Liver (tissue), 8 donors: ENCODE measurements at regions not wholly inside any gene's neighbourhood (a gene's known extent, or its start where the extent isn't known, plus 50 kb on each side); places are given as distances from the start of the nearest gene placed in this dataset.

Experiments used
- DNase-seq: peaks from one replicate; pipeline ENCODE4 v3.0.0-alpha.2; 2017; ENCODE audit warnings: low spot score
- H3K27ac ChIP-seq, 2 donors: one replicate each; pipeline ENCODE4 v1.7.0; 2013; ENCODE audit warnings: inconsistent platforms in 2 of 2, low read length in 2 of 2, control low read depth in 1 of 2, low read depth in 1 of 2, mild to moderate bottlenecking in 1 of 2
- H3K27me3 ChIP-seq, 4 donors: one replicate each; pipeline versions ENCODE4 v1.6.1 to v1.7.0; 2013; ENCODE audit warnings: low read length in 3 of 4, inconsistent platforms in 1 of 4, mild to moderate bottlenecking in 1 of 4, moderate library complexity in 1 of 4; ENCODE audit not compliant: control insufficient read depth in 4 of 4, insufficient read depth in 4 of 4
- H3K36me3 ChIP-seq, 4 donors: one replicate each; pipeline versions ENCODE4 v1.6.1 to v1.7.0; 2013; ENCODE audit warnings: low read length in 3 of 4, mild to moderate bottlenecking in 3 of 4, low read depth in 1 of 4, moderate library complexity in 1 of 4; ENCODE audit not compliant: control insufficient read depth in 4 of 4, insufficient read depth in 3 of 4
- H3K4me1 ChIP-seq, 4 donors: one replicate each; pipeline versions ENCODE4 v1.6.1 to v1.7.0; 2013; ENCODE audit warnings: low read length in 3 of 4, mild to moderate bottlenecking in 3 of 4, moderate library complexity in 1 of 4; ENCODE audit not compliant: control insufficient read depth in 4 of 4, insufficient read depth in 4 of 4
- H3K4me3 ChIP-seq, 3 donors: one replicate each; pipeline versions ENCODE4 v1.6.1 to v1.7.0; 2013; ENCODE audit warnings: low read length in 3 of 3, control low read depth in 1 of 3, low read depth in 1 of 3, mild to moderate bottlenecking in 1 of 3
- H3K9ac ChIP-seq, 2 donors: one replicate each; pipeline ENCODE4 v1.7.0; 2013; ENCODE audit warnings: low read length in 2 of 2, mild to moderate bottlenecking in 2 of 2, moderate library complexity in 2 of 2, control low read depth in 1 of 2, low read depth in 1 of 2
- H3K9me3 ChIP-seq, 4 donors: one replicate each; pipeline versions ENCODE4 v1.6.1 to v1.7.0; 2013; ENCODE audit warnings: low read length in 3 of 4; ENCODE audit not compliant: control insufficient read depth in 4 of 4
- CTCF ChIP-seq: fragments of 150-350 bp; IDR thresholded peaks from 2 replicates; pipeline ENCODE4 v1.5.1; 2017; ENCODE audit warnings: improper control_type of control experiment, low read depth, low read length; ENCODE audit not compliant: missing input control
- EGR1 ChIP-seq, 2 donors: IDR thresholded peaks; 2 replicates each; pipeline ENCODE4 v1.6.1; 2016 to 2018; ENCODE audit warnings: antibody characterized with exemption in 2 of 2, low read depth in 2 of 2
- FOXA1 ChIP-seq: IDR thresholded peaks from 2 replicates; pipeline ENCODE4 v1.6.1; 2016; ENCODE audit warnings: antibody characterized with exemption
- GABPA ChIP-seq, 2 donors: IDR thresholded peaks in 1 of 2; conservative IDR thresholded peaks in 1 of 2; 2 replicates each; pipeline ENCODE4 v1.6.1; 2016; ENCODE audit warnings: antibody characterized with exemption in 2 of 2, mild to moderate bottlenecking in 1 of 2, moderate library complexity in 1 of 2
- HNF4A ChIP-seq, 2 donors: conservative IDR thresholded peaks; 2 replicates each; pipeline ENCODE4 v1.6.1; 2016; ENCODE audit warnings: antibody characterized with exemption in 2 of 2, mild to moderate bottlenecking in 2 of 2
- HNF4G ChIP-seq: IDR thresholded peaks from 2 replicates; pipeline ENCODE4 v1.6.1; 2016; ENCODE audit warnings: antibody characterized with exemption
- JUND ChIP-seq, 2 donors: IDR thresholded peaks; 2 replicates each; pipeline ENCODE4 v1.6.1; 2016; ENCODE audit warnings: antibody characterized with exemption in 2 of 2
- NR2F2 ChIP-seq: IDR thresholded peaks from 2 replicates; pipeline ENCODE4 v1.6.1; 2016; ENCODE audit warnings: antibody characterized with exemption
- TAF1 ChIP-seq: conservative IDR thresholded peaks from 2 replicates; pipeline ENCODE4 v1.6.1; 2016; ENCODE audit warnings: antibody characterized with exemption, mild to moderate bottlenecking
- YY1 ChIP-seq: IDR thresholded peaks from 2 replicates; pipeline ENCODE4 v1.6.1; 2016; ENCODE audit warnings: antibody characterized with exemption, mild to moderate bottlenecking
- WGBS: extraction: QIAGEN DNeasy Blood & Tissue Kit; methylation state at CpG from one replicate; pipeline ENCODE4 v1.1.7; 2013; 5-methylcytosine and 5-hydroxymethylcytosine counted together
- TF ChIP-seq, protein P1 (sequence below): IDR thresholded peaks from 2 replicates; pipeline ENCODE4 v1.6.1; 2016; ENCODE audit warnings: antibody characterized with exemption, mild to moderate bottlenecking
- TF ChIP-seq, protein P2 (sequence below): IDR thresholded peaks from 2 replicates; pipeline ENCODE4 v1.6.1; 2016; ENCODE audit warnings: antibody characterized with exemption
- TF ChIP-seq, protein P3 (sequence below): IDR thresholded peaks from 2 replicates; pipeline ENCODE4 v1.6.1; 2016; ENCODE audit warnings: antibody characterized with exemption
- donor health status: healthy.
- donor health status: healthy.
- donor health status: healthy.
- donor health status: healthy.
- donor health status: healthy.

DNA sequence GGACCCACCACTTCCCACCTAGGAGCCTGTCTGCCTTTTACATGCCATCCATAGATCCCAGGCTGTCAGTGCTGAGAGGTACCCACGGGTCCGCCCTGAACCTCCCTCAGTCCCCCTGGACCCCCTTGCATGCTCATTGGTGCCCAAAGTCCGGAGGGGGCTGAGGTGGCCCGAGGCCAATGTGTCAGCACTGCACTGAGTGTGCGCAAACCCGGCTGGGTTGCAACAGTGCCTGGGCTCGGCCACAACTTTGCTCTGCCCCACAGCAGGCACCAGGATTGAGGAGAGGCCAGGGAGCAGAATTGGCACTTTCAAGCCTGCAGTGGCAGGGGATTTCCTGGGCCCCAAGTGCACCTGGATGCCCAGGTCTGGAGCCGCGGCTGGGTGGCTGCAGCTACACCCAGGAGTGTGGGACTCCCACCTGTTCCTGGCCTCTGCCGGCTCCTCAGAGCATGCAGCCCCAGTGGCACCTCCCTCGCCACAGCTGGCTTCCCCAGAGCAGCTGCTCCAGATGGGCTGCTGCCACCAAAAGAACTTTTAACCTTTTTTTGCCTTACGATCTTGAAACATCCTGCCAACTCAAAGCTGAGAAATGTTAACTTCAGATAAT is 837.0 kb downstream of the SLITRK6 start:
- no peak for DNase-seq
- Histone ChIP-seq H3K4me1 (no peaks in the 10 kb centered on the region), H3K4me3 (no peak overlapping the region), H3K36me3 (no peaks in the 10 kb centered on the region), H3K9ac (no peak overlapping the region), H3K27ac (no peak overlapping the region), H3K27me3 (no peaks in the 10 kb centered on the region), H3K9me3 (no peaks in the 10 kb centered on the region)
- 77% methylated on average over 12 of the region's 12 CpGs for WGBS
- TF ChIP-seq HNF4A (conservative IDR thresholded peaks at IDR 0.05) (no peak), GABPA (IDR thresholded peaks at IDR 0.05 in 1 of 2, conservative IDR thresholded peaks at IDR 0.05 in 1 of 2) (no peak), HNF4G (no peak), EGR1 (IDR thresholded peaks at IDR 0.05; ENCODE audit: low read depth in 2 of 2) (no peak)
- TF ChIP-seq, protein P1, sequence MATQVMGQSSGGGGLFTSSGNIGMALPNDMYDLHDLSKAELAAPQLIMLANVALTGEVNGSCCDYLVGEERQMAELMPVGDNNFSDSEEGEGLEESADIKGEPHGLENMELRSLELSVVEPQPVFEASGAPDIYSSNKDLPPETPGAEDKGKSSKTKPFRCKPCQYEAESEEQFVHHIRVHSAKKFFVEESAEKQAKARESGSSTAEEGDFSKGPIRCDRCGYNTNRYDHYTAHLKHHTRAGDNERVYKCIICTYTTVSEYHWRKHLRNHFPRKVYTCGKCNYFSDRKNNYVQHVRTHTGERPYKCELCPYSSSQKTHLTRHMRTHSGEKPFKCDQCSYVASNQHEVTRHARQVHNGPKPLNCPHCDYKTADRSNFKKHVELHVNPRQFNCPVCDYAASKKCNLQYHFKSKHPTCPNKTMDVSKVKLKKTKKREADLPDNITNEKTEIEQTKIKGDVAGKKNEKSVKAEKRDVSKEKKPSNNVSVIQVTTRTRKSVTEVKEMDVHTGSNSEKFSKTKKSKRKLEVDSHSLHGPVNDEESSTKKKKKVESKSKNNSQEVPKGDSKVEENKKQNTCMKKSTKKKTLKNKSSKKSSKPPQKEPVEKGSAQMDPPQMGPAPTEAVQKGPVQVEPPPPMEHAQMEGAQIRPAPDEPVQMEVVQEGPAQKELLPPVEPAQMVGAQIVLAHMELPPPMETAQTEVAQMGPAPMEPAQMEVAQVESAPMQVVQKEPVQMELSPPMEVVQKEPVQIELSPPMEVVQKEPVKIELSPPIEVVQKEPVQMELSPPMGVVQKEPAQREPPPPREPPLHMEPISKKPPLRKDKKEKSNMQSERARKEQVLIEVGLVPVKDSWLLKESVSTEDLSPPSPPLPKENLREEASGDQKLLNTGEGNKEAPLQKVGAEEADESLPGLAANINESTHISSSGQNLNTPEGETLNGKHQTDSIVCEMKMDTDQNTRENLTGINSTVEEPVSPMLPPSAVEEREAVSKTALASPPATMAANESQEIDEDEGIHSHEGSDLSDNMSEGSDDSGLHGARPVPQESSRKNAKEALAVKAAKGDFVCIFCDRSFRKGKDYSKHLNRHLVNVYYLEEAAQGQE: no peak
- TF ChIP-seq, protein P2, sequence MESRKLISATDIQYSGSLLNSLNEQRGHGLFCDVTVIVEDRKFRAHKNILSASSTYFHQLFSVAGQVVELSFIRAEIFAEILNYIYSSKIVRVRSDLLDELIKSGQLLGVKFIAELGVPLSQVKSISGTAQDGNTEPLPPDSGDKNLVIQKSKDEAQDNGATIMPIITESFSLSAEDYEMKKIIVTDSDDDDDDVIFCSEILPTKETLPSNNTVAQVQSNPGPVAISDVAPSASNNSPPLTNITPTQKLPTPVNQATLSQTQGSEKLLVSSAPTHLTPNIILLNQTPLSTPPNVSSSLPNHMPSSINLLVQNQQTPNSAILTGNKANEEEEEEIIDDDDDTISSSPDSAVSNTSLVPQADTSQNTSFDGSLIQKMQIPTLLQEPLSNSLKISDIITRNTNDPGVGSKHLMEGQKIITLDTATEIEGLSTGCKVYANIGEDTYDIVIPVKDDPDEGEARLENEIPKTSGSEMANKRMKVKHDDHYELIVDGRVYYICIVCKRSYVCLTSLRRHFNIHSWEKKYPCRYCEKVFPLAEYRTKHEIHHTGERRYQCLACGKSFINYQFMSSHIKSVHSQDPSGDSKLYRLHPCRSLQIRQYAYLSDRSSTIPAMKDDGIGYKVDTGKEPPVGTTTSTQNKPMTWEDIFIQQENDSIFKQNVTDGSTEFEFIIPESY: no peak

- Histone ChIP-seq H3K27ac (no peak overlapping the region), H3K9ac (no peak overlapping the region), H3K4me1 (no peaks in the 10 kb centered on the region), H3K4me3 (no peak overlapping the region), H3K36me3 (no peaks in the 10 kb centered on the region), H3K9me3 (no peaks in the 10 kb centered on the region), H3K27me3 (no peaks in the 10 kb centered on the region)
- 85% methylated on average over 10 of the region's 10 CpGs for WGBS
- no peak for TF ChIP-seq FOXA1
- no peak for TF ChIP-seq JUND (IDR thresholded peaks at IDR 0.05)
- TF ChIP-seq YY1: no peak
- DNase-seq: no peak
These were observed 838.2 kb downstream of the SLITRK6 start for GRCh38 chr13:84961023-84961422.

DNA sequence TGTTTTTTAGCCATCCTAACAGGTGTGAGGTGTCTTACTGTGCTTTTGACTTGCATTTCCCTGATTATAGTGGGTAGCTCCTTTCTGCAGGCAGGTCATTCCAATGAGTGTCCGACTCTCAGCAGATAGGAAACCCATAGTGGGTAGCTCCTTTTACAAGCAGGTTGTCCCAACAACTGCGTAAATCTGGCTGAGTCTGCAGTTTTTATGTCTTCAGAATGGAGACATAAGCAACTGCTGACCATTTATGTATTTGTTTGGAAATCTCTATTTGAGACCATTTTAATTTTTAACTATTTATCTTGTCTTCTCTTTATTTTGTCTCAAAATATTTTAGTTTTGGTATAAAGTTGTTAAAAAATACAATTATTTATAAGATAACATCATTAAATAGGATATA is 839.4 kb downstream of the SLITRK6 start:
- H3K36me3 ChIP-seq: no peaks in the 10 kb centered on the region
- no peaks in the 10 kb centered on the region for H3K4me1 ChIP-seq
- no peak overlapping the region for H3K4me3 ChIP-seq
- no peak for DNase-seq
- H3K9me3 ChIP-seq: no peaks in the 10 kb centered on the region
- H3K9ac ChIP-seq: no peak overlapping the region
- H3K27ac ChIP-seq: no peak overlapping the region
- 67% methylated on average over 2 of the region's 2 CpGs for WGBS
- H3K27me3 ChIP-seq: no peaks in the 10 kb centered on the region
- TF ChIP-seq NR2F2: no peak
- TF ChIP-seq CTCF: no peak
- no peak for TF ChIP-seq GABPA (IDR thresholded peaks at IDR 0.05 in 1 of 2, conservative IDR thresholded peaks at IDR 0.05 in 1 of 2)
- TF ChIP-seq TAF1: no peak
- TF ChIP-seq, protein P3, sequence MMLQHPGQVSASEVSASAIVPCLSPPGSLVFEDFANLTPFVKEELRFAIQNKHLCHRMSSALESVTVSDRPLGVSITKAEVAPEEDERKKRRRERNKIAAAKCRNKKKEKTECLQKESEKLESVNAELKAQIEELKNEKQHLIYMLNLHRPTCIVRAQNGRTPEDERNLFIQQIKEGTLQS: no peak
- TF ChIP-seq, protein P2: no peak
- TF ChIP-seq, protein P1: no peak
- no peak for TF ChIP-seq FOXA1
- TF ChIP-seq HNF4G: no peak
